HG03135 (cell line): ENCODE measurements at regions not wholly inside any gene's neighbourhood (a gene's known extent, or its start where the extent isn't known, plus 50 kb on each side); places are given as distances from the start of the nearest gene placed in this dataset.
"Not testable (repeated sequence)": the region's sequence is repeated elsewhere in the genome, so short reads cannot be mapped to it uniquely, and the experiment has no call there.

Experiments used
- ATAC-seq: cut with Tn5 transposase; IDR thresholded peaks from one replicate; pipeline ENCODE4 v1.9.1; 2021; ENCODE audit warnings: mild to moderate bottlenecking, moderate library complexity; ENCODE audit not compliant: unreplicated experiment

DNA sequence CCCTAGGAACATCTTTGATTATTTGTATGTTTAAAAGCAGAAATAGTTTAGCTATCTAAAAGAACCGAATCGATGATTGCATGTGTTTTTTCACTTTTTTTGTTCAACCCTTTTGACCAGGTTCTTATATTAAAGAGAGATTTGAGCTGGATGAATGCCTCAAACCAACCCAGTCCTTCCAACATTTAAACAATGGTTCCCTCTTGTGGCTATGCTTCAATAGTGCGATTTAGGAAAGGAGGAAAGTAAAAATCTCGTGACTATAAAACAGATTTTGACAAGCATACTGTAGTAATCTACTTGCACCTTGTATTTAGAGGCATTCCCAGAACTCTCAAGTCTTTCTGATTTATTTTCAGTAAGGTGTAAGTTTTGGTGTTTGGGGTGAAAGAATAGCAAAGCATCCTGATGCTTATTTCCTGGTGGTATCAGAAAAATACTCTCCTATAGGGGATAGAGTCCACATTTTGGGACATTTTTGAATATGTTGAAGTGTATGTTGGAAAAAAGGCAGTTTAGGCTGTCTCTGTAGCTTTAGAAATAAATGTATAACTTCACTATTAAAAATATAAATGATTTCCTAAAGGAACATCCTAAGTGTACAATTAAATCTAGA is 159.6 kb upstream of the KCNH8 start:
- no peak for ATAC-seq

DNA sequence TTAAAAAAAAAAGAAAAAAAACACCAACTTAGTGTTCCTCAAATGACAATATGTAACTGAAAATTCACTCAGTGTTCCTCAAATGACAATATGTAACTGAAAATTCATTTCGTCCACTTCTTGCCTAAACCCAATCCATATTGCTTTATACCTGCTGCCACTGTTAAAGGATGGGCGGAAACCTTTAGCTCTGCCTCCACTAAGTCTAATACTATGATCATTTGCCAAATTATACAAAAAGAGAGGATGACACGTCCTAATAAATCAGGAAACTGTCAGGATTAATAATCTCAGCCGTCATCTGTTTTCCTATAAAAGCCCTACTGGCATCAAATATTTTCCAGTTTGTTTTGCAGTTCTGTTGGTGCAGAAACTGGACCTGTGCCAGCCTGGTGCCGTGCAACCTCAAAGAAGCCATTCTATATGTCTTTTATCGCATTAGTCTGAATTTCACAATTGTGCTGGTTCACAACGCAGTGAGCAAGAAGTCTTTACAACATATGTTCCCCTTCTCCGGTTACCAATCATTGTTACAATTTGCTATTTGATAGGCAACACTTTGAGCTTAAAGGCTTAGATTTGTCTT is 160.4 kb upstream of the KCNH8 start:
- ATAC-seq, result no peak

DNA sequence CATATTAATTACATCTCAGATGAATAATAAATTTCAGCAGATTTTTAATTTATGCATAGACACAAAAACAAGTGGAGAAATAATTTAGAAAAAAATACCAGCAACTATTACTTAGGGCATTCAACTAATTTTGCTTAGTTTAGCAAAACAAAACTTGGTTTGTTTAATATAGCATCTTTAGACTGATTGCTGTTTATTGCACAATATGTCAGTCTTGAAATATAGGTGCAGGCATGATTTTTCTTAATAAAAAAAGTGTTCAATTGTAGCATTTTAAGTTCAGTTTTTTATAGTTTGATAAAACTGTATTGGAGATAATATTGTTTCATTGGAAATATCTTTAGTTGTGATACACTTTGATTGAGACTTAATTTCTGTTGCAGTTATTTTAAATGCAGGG is 161.2 kb upstream of the KCNH8 start:
- no peak for ATAC-seq

DNA sequence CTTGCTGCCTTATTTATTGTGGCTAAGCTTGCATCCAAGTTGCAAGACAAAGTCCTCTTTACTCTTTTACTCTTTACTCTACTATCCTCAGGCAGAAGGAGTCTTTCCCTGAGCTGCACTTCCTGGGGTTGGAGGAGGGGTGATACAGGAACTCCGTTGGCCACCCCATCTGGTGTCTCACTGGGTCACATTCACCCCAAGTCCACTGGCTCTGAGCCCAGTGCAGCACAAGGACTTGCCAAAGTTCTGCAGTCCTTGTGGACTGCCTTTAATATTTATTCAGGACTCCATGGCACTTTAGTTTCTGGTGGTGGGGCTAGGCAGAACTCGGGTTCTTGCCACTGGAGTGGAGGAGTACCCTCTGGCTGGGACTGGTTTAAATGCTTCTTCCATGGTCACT is 165.4 kb upstream of the KCNH8 start:
- no peak for ATAC-seq

DNA sequence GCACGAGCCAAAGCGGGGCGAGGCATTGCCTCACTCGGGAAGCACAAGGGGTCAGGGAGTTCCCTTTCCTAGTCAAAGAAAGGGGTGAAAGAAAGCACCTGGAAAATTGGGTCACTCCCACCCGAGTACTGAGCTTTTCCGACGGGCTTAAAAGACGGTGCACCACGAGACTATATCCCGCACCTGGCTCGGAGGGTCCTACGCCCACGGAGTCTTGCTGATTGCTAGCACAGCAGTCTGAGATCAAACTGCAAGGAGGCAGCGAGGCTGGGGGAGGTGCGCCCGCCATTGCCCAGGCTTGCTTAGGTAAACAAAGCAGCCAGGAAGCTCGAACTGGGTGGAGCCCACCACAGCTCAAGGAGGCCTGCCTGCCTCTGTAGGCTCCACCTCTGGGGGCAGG is 172.2 kb upstream of the KCNH8 start:
- not testable (repeated sequence) for ATAC-seq

DNA sequence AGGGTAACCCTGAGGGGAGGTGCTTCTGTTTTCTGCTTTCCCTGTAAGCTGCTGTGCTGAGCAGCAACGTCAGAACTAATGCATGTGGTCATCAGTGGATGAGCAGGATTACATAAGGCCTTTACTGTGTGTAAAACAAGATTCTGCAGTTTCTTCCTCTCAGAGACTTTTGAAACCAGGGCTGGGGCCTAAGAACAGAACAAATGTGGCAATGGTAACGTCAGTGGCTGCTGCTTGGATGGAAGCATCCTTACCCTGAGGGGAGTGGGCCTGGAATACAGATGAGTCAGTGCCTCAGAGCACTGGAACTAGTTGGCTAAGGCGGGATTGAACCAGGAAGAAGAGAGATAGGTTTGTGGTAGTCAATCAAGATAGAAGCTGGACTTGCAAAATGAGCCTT is 180.2 kb upstream of the KCNH8 start:
- ATAC-seq, result no peak

DNA sequence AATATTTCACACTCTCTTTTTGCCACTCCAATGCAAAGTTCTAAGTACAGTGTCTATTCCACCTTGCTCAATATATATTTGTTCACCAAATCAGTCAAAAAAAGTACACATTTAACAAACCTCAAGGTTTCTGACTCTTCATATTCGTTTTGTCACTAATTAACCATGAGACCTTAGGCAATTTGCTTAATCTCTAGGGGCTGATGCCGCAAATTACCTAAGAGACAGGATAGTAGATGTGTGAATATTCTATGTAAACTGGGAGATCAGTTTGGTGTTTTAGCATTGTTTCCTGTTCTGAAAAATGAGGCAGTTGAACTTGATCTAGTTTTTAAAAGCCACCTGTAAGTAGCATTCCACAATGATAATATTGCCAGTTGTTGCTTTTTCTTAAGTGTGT is 182.5 kb upstream of the KCNH8 start:
- no peak for ATAC-seq

DNA sequence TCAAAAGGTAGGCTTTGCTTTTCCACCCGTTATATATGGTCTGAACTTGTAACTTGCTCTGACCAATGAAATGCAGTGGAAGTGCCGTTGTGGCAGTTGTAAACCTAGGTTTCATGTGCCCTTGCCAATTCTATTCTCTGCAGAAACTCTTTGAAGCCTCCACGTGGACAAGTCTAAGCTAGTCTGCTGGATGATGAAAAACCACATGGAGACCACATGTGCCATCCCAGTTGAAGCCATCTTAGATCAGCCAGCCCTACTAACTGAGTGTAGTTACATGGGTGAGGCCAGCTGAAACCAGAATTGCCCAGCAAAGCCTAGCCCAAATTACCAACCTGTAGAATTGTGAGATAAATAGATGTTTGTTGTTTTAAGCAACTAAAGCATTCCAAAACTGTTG is 183.7 kb upstream of the KCNH8 start:
- no peak for ATAC-seq

DNA sequence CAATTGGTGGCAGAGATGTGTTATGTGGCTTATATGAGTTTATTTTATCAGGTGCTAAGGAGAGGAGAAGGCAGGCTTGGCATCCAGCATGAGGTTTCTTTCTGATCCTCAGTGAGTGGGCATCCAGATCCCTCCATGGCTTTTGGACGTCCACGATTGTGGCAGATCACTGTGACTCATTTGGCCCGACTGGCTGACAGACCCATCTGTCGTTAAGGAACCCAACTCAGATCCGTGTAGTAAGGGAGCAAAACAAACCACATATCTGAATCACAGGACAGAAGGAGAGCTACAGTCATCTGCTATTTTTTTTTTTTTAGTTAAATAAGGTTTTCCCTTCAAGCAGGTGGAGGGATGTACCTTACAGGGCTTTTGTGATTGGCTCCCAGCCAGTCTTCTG is 197.0 kb upstream of the KCNH8 start:
- no peak for ATAC-seq

DNA sequence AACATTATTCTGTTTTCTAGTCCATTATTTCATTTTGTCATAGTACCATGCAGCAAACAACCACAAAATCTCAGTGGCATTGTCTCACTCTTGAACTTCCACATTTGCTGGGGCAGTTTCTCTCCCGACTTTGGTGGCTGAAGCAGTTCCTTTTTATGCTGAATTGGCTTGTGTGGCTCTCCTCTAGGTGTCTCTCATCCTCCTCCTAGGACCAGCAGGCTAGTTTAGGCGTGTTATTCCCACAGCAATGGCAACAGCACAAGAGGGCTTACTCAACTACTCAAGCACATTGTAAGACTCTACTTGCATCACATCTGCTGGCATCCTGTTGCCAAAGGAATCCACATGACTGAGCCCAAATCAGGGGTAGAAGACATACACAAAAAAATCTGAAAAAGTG is 201.8 kb upstream of the KCNH8 start:
- no peak for ATAC-seq

DNA sequence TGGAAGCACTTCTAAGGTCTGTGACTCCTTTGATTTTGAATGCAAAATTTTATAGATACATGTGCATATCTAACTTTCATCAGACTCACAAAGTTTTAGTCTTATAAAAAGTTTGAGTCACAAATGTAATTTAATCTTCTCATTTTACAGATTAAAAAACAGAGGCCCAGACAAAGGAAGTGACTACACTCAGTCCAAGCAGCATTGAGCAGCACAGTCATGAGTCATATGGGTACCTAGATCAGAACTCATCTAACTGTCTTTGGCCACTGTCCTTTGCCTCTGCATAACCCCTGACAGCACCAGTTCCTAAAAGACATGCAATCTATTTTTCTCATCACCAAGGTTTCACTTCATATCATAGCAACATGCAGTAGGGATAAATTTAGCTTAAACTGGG is 210.7 kb upstream of the KCNH8 start:
- ATAC-seq, result no peak

DNA sequence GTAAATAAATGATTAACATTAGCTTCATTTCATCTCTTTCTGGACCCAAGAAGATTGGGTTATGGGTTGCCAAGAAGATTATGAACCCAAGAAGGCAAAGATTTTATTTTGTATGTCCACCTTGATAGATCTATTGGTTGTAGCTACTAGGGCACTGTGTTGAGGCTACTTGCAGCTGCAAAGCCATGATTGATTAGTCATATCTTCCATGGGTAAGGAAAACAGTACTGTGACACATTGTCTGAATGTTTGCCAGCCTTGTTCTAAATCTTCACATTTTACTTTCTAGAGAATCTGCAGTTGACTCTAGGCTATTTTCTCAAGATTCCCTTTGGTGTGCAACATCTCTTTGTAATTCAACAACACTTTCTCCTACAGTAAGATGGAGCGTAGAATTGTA is 229.2 kb upstream of the KCNH8 start:
- no peak for ATAC-seq

DNA sequence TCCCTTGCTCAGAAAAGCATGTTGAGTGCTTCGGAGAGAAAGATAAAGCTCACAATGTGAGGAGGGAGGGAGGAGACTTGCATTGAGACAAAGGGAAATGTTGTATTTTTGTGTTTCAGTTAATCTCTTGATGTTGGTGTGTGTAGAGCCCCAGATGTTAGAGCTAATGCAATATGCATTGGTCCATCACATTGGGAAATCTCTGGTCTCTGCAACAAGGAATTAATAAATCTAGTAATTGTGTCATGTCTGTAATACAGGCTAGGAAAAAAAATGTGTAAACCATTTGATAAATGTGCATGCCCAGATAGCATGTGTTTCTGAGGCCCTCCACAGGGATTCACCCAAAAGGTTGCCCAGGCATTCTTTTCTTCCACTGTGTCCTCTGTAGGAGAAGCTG is 230.4 kb upstream of the KCNH8 start:
- ATAC-seq, result no peak

DNA sequence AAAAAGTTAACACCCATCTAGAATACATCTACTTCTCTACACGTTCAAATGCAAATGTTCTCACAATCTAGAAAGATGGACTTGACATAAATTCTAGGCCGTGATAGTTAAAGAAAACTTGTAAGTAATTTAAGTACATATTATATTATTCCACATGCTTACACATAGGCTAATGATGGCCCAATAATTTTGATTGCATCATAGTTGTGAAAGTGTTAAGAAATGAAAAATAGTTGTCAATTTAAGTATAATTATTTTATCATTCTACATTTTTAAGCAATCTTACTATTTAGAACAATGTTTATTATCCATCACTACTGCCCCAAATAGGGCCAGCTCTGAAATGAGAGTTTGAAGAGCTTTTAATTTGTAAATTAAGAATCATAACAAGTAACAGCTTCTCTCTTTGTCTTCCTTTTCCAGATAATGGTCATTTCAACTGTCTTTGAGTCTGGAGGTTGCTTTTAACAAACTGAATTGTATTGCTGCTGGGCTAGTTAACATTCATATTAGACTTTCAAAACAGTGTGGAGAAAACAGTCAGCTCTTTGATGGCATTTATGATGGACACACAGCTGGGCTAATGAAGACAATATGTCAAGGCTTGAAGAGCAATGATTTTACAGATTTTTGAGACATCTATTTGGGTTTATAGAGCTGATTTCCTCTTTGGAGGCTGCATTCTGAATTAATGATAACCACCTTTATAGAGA is 246.1 kb upstream of the KCNH8 start:
- ATAC-seq, result no peak

DNA sequence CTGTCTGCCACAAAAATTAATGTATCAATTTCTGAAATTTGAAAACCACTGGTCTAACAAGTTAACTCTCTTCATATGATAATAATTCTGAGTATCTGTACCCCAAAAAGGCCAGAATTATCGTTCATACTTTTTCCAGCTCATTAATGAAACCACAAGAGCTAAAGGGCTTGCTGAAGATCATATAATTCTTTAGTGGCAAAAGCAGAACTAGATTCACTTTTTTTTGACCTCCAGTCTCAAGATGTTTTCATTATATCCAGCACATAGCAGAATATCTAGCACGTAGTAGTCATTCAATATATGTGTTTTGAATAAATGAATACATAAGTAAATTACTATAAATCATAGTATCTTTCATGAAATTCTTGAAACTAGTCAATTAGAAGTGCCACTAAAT is 246.7 kb upstream of the KCNH8 start:
- no peak for ATAC-seq

DNA sequence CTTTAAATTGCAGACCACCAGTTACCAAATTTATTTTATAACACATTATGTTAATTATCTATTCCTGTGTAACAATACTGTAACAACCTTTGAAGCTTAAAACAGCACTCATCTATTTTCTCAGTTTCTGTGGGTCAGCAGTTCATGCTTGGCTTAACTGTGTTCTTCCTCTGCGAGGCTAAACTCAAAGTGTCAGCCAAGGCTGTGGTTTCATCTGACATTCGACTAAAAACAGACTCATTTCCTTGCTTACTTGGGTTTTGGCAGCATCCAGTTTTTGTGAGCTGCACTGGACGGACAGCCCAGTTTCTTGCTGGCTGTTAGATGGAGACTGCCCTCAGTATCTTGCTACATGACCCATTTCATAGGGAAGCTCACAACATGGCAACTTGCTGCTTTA is 247.3 kb upstream of the KCNH8 start:
- ATAC-seq, result peak; percentile 85

DNA sequence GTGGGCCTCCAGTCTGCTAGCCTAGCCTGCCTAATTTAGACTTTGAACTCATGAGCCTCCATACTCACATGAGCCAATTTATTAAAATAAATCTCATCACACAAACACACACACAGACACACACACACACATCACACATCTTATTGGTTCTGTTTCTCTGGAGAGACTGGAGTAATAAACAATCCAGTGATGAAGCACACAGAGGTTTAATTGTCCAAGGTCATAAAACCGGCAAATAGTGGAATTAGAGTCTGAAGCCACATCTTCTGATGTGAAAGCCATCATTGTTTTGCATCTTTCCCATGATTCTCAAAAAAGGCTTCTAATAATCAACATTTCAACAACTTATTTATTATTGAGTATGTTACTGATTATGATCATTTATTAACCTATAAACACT is 249.4 kb upstream of the KCNH8 start:
- ATAC-seq, result no peak

DNA sequence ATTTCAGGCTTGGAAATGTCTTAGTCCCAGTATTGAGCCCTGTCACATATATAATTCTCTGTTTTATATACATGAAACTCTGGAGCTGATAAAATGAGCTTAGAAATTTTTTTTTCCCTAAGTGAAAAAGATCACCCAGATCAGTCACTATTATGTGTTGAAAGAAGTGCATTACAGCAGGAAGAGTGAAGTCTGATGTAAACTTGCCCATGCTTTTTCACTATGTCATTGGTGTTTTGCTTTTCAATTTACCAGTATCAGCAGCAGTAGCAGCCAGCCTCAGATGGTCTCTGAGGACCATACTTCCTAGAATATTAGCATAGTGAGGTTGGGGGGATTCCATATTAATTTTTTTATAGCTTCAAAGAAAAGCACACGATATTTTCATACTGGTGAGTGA is 255.6 kb upstream of the KCNH8 start:
- ATAC-seq, result no peak

DNA sequence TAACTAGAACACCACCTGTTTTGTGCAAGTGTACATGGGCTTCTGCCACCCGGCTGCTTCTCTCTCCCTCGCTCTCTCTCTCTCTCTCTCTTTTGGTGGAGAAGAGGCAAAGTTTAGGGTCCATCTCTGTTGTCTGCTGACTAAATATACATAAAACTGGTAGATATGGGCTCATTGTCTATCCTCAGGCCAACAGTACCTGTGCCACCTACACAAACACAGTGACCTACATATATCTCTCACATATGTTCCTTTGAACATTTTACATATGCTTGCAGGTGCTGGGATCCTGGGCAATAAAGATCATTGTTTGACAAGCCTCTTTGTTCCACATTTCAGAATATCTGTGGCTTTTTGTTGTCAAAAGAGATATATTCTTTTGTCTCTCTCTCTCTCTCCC is 256.3 kb upstream of the KCNH8 start:
- no peak for ATAC-seq

DNA sequence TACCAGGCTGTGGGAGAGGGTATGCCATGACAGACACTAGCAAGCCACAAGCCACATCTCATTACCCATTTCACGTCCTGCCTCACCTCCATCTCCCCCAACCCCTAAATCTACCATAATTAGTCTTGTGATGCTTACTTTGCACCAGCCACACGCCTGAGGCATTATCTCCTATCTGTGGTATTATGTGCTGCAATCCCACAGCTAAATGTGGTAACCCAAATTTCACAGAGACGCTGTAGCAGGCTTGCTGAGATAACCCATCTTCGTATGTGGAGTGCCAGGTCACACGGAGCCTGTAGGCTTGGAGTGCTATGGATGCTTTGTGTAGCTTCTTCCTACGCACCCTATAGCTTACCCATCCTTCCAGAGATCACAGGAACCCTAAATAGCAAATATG is 256.7 kb upstream of the KCNH8 start:
- no peak for ATAC-seq

DNA sequence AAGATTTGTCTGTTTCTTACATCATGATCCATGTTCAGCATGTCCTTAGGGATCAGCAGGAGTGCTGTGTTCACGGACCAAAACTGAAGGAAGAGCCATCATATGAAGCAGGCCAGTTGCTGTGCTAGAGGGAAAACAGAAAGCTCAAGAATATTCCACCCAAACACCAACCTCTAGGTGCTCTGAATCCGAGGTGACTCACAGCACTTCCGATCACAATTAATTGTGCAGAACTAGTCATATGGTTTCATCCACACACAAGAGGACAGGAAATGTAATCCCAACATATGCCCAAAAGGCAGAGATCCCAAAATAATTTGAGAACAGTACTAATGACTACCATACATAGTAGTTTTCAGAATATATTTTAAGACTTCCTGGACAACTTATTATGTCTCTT is 257.9 kb upstream of the KCNH8 start:
- ATAC-seq, result no peak

DNA sequence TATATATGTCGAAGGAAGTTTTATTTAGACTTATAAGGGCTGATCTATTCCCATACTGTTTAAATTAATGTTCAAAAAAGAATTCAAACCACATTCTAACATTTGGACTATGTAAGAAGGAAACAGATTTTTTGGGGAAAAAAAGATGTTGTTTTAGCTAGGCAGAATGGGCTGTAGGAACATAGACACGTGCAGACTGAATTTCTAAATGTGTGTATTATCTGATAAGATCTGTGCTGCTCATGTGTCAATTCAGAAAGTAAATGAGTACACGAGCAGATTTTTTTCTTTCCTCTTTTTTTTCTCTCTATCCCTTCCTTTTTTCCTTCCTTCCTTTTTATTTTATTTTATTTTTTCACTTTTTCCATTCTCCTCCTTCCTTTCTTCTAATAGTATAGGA is 259.5 kb upstream of the KCNH8 start:
- no peak for ATAC-seq

DNA sequence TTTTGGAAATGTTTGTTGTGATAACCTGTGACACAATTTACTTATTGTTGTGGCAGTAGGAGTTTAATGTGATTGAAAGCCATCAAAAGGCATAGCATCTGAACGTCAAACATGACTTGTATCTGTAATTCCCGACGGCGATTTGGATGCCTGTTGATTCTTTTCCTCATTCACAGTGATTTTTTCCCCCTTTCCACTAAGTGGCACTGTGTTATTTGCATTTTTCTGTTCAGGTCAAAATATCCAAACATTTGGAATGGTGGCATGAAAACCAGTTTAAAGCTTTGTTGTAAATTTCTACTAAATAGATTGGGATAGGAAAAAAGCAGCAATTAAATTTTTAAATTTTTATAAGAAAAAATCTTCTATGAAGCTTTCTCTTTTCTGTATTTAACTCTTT is 259.9 kb upstream of the KCNH8 start:
- ATAC-seq, result no peak
